GM18505 (cell line): ENCODE measurements at regions not wholly inside any gene's neighbourhood (a gene's known extent, or its start where the extent isn't known, plus 50 kb on each side); places are given as distances from the start of the nearest gene placed in this dataset.

Source experiments
- ATAC-seq: cut with Tn5 transposase; IDR thresholded peaks from one replicate; pipeline ENCODE4 v1.9.1; 2021; ENCODE audit not compliant: unreplicated experiment
- POLR2A ChIP-seq: IDR thresholded peaks from 4 replicates; pipeline ENCODE4 v1.6.1; 2011; ENCODE audit warnings: borderline replicate concordance; ENCODE audit not compliant: insufficient read depth, insufficient read length; ENCODE audit errors: extremely low read depth

DNA sequence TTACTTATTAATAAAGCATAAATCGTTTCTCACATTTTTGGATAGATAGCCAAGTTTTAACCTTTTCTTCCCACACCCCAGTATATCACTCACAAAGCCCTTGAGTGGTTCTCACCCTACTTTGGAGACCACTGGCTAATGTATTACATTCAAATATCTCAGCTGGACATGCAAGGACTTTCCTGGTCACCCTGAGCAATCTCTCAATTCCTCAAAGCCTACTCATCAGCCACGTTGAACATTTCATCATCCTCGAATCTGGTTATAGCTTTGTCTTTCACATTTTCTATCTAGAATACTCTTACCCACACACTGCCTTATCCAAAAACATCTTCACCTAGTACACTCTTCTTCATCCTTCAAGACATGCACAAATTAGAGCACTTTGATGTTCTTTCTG is 71.1 kb upstream of the MAPRE2 start:
- ATAC-seq, result no peak
- TF ChIP-seq POLR2A, result no peak

DNA sequence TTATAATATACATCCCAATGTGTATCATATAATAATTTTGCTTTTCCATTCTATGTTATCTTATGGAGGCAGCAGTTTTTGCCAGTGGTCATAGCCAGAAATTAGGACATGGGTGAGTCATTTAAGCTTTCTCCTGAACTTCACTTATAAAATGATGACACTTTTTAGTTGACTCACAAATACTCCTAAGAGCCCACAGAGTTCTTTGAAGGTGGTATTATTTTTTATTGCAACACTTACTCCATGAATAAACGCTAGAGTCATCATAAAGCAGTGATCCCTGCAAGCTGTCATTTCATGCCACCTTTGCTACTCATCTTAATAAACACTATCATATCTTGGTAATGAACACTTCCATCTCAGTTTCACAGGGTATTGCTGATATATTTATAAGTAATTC is 69.9 kb upstream of the MAPRE2 start:
- ATAC-seq, result no peak
- TF ChIP-seq POLR2A, result no peak

DNA sequence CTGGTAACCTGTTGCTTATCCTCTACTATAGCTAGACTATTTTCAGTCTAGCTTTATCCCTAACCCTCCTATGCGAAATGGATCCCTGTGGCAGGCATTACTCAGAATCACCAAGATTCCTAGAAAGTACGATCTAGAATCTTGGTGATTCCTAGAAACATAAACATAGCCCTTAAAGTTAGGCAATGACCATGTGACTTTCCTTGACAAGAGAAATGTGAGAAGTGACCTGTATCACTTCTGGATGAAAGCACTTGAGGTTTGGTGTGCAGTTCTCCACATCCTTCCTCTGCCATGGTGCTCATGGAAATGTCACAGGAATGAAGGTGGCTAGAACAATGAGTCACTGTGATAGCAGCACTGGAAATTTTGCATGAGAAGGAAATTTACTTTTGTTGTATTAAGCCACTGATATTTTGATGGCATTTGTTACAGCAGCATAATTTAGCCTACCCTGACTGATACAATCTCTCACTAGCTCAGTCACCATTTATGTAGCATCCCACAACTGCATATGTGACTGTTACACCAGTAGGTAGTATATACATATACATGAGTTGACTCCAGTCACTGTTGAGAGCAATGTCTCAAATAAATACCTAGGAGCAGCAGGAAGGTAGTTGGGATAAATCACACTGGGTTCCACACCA is 68.3 kb upstream of the MAPRE2 start:
- TF ChIP-seq POLR2A, result no peak
- ATAC-seq, result no peak

DNA sequence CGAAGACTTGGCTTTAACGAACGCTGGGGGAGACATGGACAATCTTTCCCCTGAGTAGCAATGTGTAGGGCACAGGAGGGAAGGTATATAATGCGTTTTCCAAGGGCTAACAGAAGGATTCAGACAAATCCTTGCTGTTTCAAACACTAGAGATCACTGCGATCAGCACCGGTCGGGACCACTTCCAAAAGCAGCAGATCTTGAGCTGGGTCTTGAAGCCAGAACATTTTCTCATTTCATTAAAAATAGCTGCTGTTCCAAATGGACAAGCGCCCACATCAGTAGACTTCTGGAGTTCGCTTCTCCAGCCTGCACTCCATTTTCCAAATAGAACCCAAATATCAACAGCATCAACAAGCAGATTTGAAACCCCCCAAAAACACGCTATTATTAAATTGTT is 65.1 kb upstream of the MAPRE2 start:
- no peak for ATAC-seq
- TF ChIP-seq POLR2A, result no peak

DNA sequence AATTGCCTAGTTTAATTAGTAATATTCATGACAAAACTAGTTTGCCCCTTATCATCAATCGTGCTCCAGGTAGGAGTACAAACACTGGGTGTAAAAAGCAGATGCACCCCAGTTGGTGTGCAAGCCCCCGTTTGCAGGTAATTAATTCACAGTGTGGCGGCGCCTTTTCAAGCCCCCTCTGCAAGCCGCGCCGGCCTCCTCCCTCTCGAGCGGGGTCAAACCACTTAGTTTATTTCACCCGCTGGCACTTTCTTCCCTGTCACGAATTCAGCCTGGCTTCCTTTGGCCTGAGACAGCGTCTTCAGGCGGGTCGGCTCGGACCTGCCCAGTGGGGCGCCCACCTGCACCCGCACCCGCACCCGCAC is 64.7 kb upstream of the MAPRE2 start:
- no peak for TF ChIP-seq POLR2A

DNA sequence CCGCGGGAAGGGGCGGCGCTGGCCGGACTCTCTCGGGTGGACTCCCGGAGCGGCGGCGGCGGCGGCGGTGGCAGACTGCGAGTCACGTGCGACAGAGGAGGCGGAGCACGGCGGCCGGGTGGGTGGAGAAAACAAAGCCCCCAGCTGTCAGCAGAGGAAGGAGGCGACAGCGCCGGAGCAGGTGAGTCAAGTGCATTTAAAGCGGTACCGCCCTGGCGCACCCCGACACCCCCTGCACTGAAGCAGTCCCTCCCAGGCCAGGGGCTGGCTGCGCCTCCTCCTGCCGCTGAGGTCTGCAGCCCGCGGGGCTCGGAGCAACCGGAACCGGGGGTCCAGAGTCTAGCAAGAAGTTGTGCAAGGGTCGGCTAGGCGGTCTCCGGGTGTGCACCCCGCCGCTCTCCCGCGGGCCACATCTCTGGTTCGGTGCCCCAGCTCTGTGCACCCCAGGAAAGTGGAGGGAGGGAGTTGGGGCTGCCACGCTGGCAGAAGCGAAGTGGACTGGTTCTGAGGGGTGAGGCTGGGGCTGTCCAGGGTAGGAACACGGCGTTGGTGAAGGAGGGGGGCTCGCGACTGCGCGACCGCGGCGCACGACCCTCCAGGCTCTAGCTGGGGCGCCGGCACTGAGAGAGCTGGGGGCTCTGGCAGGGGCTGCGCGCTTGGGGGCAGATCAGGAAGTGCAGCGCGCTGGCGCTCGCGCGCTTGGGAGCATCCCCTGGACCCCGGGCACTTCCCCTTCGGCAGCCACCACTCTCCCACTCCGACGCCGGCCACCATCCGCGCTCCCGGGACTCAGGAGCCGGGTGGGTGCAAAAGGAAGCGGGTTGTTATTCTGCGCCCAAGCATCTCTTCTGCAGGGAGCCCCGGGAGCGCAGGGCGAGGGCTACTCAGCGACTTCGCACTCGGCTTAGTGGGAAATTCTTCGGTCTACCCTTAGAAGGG is 64.0 kb upstream of the MAPRE2 start:
- ATAC-seq, result peak; percentile 57
- no peak for TF ChIP-seq POLR2A

More for the DNA sequence above, 64.7 kb upstream of the MAPRE2 start:
- no peak for ATAC-seq

DNA sequence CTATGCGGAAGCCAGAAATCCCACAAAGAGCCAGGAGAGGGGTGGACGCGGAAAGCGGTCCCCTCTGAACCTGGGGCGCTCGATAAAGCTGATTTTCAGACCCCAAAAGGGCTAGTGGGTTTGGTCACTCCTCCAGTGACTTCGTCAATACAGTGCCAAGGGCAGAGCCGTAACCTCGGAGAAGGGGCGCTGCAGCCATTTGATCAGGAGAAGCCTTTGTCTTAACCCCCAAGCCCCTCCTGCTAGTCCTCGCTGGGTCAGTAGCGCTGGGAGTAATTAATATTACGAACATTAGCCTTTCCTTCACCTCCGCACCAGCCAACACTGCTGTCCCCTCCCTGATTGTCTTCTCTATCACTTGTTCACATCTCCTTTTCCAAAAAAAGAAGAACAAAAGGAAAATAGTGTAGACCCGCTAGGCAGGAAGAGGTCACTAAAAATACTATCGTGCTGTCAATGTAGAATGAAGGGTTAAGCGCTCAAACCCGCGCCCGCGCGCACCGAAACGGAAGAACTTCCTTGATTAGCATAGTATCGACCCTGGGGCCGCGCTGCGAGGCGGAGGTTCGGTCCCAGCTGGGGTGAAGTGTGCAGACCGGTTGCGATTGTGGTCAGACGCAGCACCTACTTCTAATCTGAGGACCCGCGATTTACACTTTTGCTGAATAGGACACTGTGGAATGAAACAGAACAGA is 63.2 kb upstream of the MAPRE2 start:
- no peak for ATAC-seq

DNA sequence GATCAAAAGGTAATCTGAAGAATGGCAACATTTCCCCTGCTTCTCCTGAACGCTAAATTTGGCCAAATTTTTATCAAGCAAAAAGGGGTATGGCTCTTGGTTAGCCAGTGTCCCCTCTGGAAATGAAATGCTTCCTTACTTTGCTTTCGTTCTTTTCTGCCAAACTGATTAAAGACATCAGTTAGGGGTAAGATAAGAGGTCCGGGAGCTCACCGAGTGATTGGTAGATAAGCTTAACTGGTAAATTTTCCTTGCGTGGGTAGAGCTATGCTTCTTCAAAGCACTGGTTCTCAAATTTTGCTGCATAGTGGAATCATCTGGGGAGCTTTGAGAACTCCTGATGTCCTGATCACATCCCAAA is 62.7 kb upstream of the MAPRE2 start:
- TF ChIP-seq POLR2A, result no peak
- ATAC-seq, result no peak

More for the DNA sequence above, 63.2 kb upstream of the MAPRE2 start:
- no peak for TF ChIP-seq POLR2A

DNA sequence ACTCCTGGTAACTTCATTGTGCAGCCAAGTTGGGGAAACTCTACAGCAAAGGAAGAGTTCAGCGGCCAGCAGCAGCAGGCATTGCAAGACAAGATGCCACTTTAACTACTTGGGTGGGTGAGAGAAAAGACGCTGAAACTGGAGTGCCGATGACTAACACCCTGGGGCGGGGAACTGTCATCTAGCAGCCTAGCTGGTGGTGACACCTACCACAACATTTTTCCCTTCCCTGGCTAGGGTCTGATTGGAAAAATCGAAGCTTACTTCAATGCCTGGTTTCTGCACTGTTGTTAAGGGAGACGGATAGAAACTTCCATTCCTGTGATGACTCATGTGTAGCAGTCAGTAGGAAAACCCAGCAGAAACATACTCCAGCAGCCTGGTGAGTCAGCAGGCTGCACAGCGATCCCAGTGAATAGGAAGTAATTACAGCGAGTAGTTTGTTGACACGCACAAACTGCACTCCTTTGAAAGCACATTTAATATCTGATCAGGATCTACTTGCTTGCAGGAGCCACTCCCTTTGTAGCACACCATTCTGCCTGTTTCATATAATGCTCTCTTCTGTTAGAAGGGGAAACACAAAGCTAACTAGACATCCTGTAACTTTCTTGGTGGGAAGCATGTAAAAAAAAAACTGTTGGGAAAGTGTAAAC is 62.1 kb upstream of the MAPRE2 start:
- peak; percentile 30 for ATAC-seq
- no peak for TF ChIP-seq POLR2A

DNA sequence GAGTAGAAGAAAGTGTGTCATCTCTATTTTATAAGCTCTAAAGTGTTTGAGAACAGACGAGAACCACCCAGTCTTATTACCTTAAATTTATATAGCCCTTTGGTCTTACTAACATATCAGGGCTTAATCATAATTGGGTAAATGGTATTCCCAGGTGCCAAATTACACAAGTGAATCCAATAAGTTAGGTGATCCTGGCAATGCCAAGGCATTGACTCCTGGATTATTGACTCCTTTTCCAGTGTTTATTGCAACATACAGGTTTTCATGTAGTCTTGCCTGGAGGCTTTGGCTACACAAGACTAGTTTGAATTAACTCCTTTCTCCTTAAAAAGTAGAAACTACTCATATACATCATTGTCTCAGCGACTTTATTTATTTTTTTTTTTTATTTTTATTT is 59.7 kb upstream of the MAPRE2 start:
- TF ChIP-seq POLR2A, result no peak
- no peak for ATAC-seq

DNA sequence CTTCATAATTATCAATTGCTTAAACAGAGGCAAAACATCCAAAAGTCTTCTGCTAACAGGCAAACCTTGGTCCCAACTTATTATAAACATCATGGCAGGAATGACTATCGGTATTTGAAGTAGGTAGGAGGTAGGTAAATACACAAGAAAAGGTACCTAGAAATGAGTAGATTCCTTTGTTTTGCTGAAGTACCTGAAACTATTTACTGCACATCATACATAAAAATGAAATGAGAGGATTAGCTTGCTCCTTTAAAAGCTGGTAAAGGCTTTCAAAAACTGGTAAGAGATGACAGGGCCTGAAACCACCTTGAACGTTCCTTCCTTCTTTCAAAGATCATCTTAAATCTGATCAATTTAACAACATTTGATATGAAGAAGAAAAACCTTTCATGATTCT is 55.2 kb upstream of the MAPRE2 start:
- no peak for TF ChIP-seq POLR2A
- ATAC-seq, result no peak

DNA sequence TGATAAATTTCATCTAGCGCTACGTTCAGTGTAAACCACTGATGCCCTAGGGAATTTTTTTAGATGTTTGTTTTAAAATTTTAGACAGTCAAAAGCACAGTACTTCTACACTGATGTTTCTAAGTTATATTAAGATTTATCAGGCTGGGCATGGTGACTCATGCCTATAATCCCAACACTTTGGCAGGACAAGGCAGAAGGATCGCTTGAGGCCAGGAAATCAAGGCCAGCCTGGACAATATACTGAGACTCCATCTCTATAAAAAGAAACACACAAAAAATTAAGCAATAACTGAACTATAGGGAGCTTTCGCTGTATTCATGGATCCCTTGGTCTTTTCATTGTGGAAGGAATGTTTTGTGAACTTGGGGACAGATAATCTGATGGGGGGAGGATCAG is 50.6 kb upstream of the MAPRE2 start:
- TF ChIP-seq POLR2A, result no peak
- ATAC-seq, result no peak

DNA sequence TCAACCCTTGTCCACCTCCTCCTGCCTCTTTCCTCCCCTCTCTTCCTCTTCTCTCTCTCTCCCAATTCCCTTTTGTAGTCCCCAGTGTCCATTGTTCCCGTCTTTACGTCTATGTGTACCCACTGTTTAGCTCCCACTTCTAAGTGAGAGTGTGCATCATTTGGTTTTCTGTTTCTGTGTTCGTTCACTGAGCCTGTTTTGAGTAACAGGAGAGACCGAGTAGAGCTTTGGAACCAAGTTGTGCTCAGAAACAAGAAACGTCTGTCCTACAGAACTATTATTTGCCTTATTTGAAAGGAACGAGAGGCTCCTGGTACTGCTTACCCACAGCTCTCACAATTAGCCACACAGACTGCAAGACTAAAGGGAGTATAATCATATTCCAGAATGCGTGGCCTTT is 50.1 kb upstream of the MAPRE2 start:
- TF ChIP-seq POLR2A, result no peak
- no peak for ATAC-seq
